IMR-90 (cell line): ENCODE measurements at regions not wholly inside any gene's neighbourhood (a gene's known extent, or its start where the extent isn't known, plus 50 kb on each side); places are given as distances from the start of the nearest gene placed in this dataset.

ENCODE experiments used
- ATAC-seq: fragments of 200-7000 bp; cut with Tn5 transposase; 2 replicates; pipeline ENCODE4 v1.9.1; 2020; ENCODE audit warnings: low read depth, mild to moderate bottlenecking, moderate library complexity
- BruUV-seq: library from RNA; stranded (reverse); fragments of 400-500 nt; replicated peaks from 2 replicates; lab custom pipeline; 2021; lab: Mats Ljungman, UMichigan
- CTCF ChIA-PET: fragments of 300-600 bp; formaldehyde crosslinking; extraction: SDS; loops from one replicate; lab custom pipeline; 2021; ENCODE audit warnings: antibody characterized with exemption; lab: Yijun Ruan, JAX
- POLR2A ChIA-PET: fragments of 300-600 bp; sonication (Branson Sonifier 250); formaldehyde crosslinking; loops from one replicate; lab custom pipeline; 2022; ENCODE audit warnings: antibody characterized with exemption; ENCODE audit not compliant: unreplicated experiment; lab: Charles Lee
- DNase-seq: peaks from one replicate; pipeline ENCODE4 v3.0.0; 2013
- H2AFZ ChIP-seq: replicated peaks from 2 replicates; pipeline ENCODE3; 2013; ENCODE audit warnings: low read length, mild to moderate bottlenecking; ENCODE audit not compliant: poor library complexity
- H2AK5ac ChIP-seq: 2 replicates; pipeline ENCODE4 v1.6.1; 2013; ENCODE audit warnings: low read depth, low read length, inconsistent platforms
- H2AK9ac ChIP-seq: replicated peaks from 2 replicates; pipeline ENCODE3; 2013; ENCODE audit warnings: mild to moderate bottlenecking, low read depth, low read length, moderate library complexity; ENCODE audit not compliant: poor library complexity
- H2BK120ac ChIP-seq: 2 replicates; pipeline ENCODE4 v1.6.1; 2013; ENCODE audit warnings: low read depth, low read length, inconsistent platforms
- H2BK15ac ChIP-seq: 3 replicates; pipeline ENCODE4 v1.6.1; 2013; ENCODE audit warnings: low read depth, low read length, inconsistent platforms
- H2BK20ac ChIP-seq: 2 replicates; pipeline ENCODE4 v1.6.1; 2013; ENCODE audit warnings: low read depth, mild to moderate bottlenecking, inconsistent platforms, low read length, moderate library complexity
- H2BK5ac ChIP-seq: 2 replicates; pipeline ENCODE4 v1.6.1; 2013; ENCODE audit warnings: mild to moderate bottlenecking, low read depth, low read length, inconsistent platforms; ENCODE audit not compliant: poor library complexity, severe bottlenecking
- H3K14ac ChIP-seq: replicated peaks from 2 replicates; pipeline ENCODE4 v1.6.1; 2013; ENCODE audit warnings: low read depth, low read length, inconsistent platforms
- H3K18ac ChIP-seq: 2 replicates; pipeline ENCODE4 v1.6.1; 2013; ENCODE audit warnings: low read depth, low read length, control low read depth
- H3K23ac ChIP-seq: 2 replicates; pipeline ENCODE4 v1.6.1; 2013; ENCODE audit warnings: low read depth, low read length, inconsistent platforms
- H3K27ac ChIP-seq: 2 replicates; pipeline ENCODE4 v1.5.1; 2013; ENCODE audit warnings: mild to moderate bottlenecking, control low read depth, low read length; ENCODE audit not compliant: insufficient read depth
- H3K27me3 ChIP-seq: 2 replicates; pipeline ENCODE4 v1.6.1; 2013; ENCODE audit warnings: low read length; ENCODE audit not compliant: control insufficient read depth, insufficient read depth
- H3K36me3 ChIP-seq: 2 replicates; pipeline ENCODE4 v1.6.1; 2013; ENCODE audit warnings: low read length, mixed read lengths; ENCODE audit not compliant: control insufficient read depth, insufficient read depth
- H3K4ac ChIP-seq: 2 replicates; pipeline ENCODE4 v1.6.1; 2013; ENCODE audit warnings: low read depth, low read length, inconsistent platforms
- H3K4me1 ChIP-seq: 2 replicates; pipeline ENCODE4 v1.6.1; 2013; ENCODE audit warnings: low read length, mixed read lengths; ENCODE audit not compliant: control insufficient read depth, insufficient read depth
- H3K4me2 ChIP-seq: 2 replicates; pipeline ENCODE4 v1.6.1; 2013; ENCODE audit warnings: low read depth, mild to moderate bottlenecking, control low read depth, low read length, moderate library complexity
- H3K4me3 ChIP-seq: 2 replicates; pipeline ENCODE4 v1.5.1; 2013; ENCODE audit warnings: low read depth, mild to moderate bottlenecking, control low read depth, low read length, moderate library complexity; ENCODE audit not compliant: insufficient read depth
- H3K56ac ChIP-seq: 2 replicates; pipeline ENCODE4 v1.6.1; 2013; ENCODE audit warnings: low read length, inconsistent platforms; ENCODE audit not compliant: insufficient read depth; ENCODE audit errors: extremely low read depth
- H3K79me1 ChIP-seq, 2 experiments: 2 replicates each; pipeline ENCODE4 v1.6.1; 2013; ENCODE audit warnings: low read length in 2 of 2, inconsistent platforms in 1 of 2, low read depth in 1 of 2
- H3K9ac ChIP-seq: 2 replicates; pipeline ENCODE4 v1.6.1; 2013; ENCODE audit warnings: low read depth, low read length, control low read depth
- H3K9me1 ChIP-seq: 2 replicates; pipeline ENCODE4 v1.6.1; 2013; ENCODE audit warnings: low read length, inconsistent platforms; ENCODE audit not compliant: insufficient read depth
- H3K9me3 ChIP-seq: 2 replicates; pipeline ENCODE4 v1.6.1; 2013; ENCODE audit warnings: low read length; ENCODE audit not compliant: control insufficient read depth, insufficient read depth
- H4K20me1 ChIP-seq: 2 replicates; pipeline ENCODE4 v1.6.1; 2013; ENCODE audit warnings: low read length, inconsistent platforms; ENCODE audit not compliant: insufficient read depth
- H4K5ac ChIP-seq: 2 replicates; pipeline ENCODE4 v1.6.1; 2013; ENCODE audit warnings: mild to moderate bottlenecking, low read depth, low read length, control low read depth
- H4K8ac ChIP-seq, 2 experiments: 2 replicates each; pipeline ENCODE4 v1.6.1; 2013; ENCODE audit warnings: low read depth in 2 of 2, low read length in 2 of 2, control low read depth in 1 of 2, inconsistent platforms in 1 of 2
- H4K91ac ChIP-seq: 2 replicates; pipeline ENCODE4 v1.6.1; 2013; ENCODE audit warnings: low read depth, low read length, inconsistent platforms; ENCODE audit not compliant: insufficient read depth
- MXI1 ChIP-seq: IDR thresholded peaks from 2 replicates; pipeline ENCODE4 v1.6.1; 2012; ENCODE audit warnings: low read depth, mild to moderate bottlenecking, low read length, moderate library complexity, borderline replicate concordance
- RAD21 ChIP-seq: IDR thresholded peaks from 2 replicates; pipeline ENCODE4 v1.6.1; 2012; ENCODE audit warnings: low read length, improper control_type of control experiment
- RCOR1 ChIP-seq: IDR thresholded peaks from 2 replicates; pipeline ENCODE4 v1.6.1; 2012; ENCODE audit warnings: mild to moderate bottlenecking, low read length, improper control_type of control experiment; ENCODE audit not compliant: insufficient replicate concordance
- RFX5 ChIP-seq: IDR thresholded peaks from 2 replicates; pipeline ENCODE4 v1.8.0; 2012; ENCODE audit warnings: low read depth, mild to moderate bottlenecking, low read length, moderate library complexity
- WGBS, 2 experiments: methylation state at CpG; one replicate each; pipeline versions ENCODE4 v1.1.5 to v1.1.7; 2013; ENCODE audit warnings: missing lambda C conversion rate in 2 of 2; ENCODE audit not compliant: insufficient read length in 1 of 2; ENCODE audit errors: extremely low coverage in 2 of 2; 5-methylcytosine and 5-hydroxymethylcytosine counted together
- dilution Hi-C: fragments of 300-500 bp; cut with HindIII; formaldehyde crosslinking; loops from one replicate; pipeline ENCODE4 v1.14.3; 2018; ENCODE audit warnings: low sequenced_read_pairs; ENCODE audit not compliant: unreplicated experiment
- in situ Hi-C: fragments of 300-500 bp; cut with MboI; formaldehyde crosslinking; loops from 3 replicates; pipeline ENCODE4 v1.14.3; 2019; ENCODE audit warnings: low sequenced_read_pairs, inconsistent platforms, mixed read lengths
- intact Hi-C: fragments of 100-400 bp; cut with micrococcal nuclease; formaldehyde crosslinking; loops from 2 replicates; pipeline ENCODE4 v1.10.0; 2022
- TF ChIP-seq, protein P1 (sequence below): fragments of 150-350 bp; IDR thresholded peaks from 2 replicates; pipeline ENCODE4 v1.6.1; 2016; ENCODE audit warnings: low read depth, mild to moderate bottlenecking, low read length, moderate library complexity, borderline replicate concordance
- TF ChIP-seq, protein P2 (sequence below): fragments of 150-350 bp; IDR thresholded peaks from 2 replicates; pipeline ENCODE4 v1.6.1; 2017; ENCODE audit warnings: mild to moderate bottlenecking, antibody characterized with exemption, low read length, low read depth
- TF ChIP-seq, protein P3 (sequence below): conservative IDR thresholded peaks from 2 replicates; pipeline ENCODE4 v1.5.1; 2012; ENCODE audit warnings: mild to moderate bottlenecking, low read depth, low read length, improper control_type of control experiment

DNA sequence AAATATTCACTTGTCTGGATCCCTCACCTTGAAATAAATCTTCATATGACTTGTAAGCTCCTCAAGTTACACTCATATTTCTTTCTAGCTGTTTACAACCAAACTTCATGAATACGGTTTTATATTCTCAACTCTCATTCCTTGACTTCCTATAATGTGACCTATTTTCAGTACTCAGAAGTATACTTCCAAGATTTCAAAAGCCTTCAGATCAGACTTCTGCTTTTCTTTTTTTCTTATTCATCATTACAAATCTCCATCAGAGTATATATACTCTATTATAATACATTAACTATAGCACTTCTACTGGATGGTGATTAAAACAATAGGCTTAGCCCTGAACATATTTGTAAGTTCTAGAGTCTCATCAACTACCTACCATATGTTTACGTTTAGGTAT, 123.6 kb upstream of the ALCAM start:
- H3K4ac ChIP-seq, result no peak overlapping the region
- H4K20me1 ChIP-seq, result no peaks in the 10 kb centered on the region
- DNase-seq (no peak), ATAC-seq (no peak)
- ChIA-PET POLR2A (no interaction called here), CTCF (interaction anchor here (1.4 kb wide), 1 partner anchor 12 kb away, joined by 4 read pairs; no protein-coding TSS in a partner anchor)
- BruUV-seq, result no TSS peak
- H3K36me3 ChIP-seq, result no peaks in the 10 kb centered on the region
- no peak overlapping the region for H2BK5ac ChIP-seq
- dilution Hi-C loops, result no loop called here
- no peak overlapping the region for H3K4me2 ChIP-seq
- no peak overlapping the region for H2BK15ac ChIP-seq
- WGBS, 2 experiments, result no CpG with 5 or more reads among the region's 2 CpGs
- no peak overlapping the region for H3K27ac ChIP-seq
- H3K9ac ChIP-seq, result no peak overlapping the region
- no peak overlapping the region for H3K56ac ChIP-seq
- no peaks in the 10 kb centered on the region for H3K4me1 ChIP-seq
- no peak overlapping the region for H3K23ac ChIP-seq
- no peak overlapping the region for H4K91ac ChIP-seq
- H3K27me3 ChIP-seq, result no peaks in the 10 kb centered on the region
- no peak overlapping the region for H4K5ac ChIP-seq
- TF ChIP-seq, protein P1, sequence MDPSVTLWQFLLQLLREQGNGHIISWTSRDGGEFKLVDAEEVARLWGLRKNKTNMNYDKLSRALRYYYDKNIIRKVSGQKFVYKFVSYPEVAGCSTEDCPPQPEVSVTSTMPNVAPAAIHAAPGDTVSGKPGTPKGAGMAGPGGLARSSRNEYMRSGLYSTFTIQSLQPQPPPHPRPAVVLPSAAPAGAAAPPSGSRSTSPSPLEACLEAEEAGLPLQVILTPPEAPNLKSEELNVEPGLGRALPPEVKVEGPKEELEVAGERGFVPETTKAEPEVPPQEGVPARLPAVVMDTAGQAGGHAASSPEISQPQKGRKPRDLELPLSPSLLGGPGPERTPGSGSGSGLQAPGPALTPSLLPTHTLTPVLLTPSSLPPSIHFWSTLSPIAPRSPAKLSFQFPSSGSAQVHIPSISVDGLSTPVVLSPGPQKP, result no peak
- TF ChIP-seq RCOR1 (no peak), RFX5 (no peak), RAD21 (no peak), MXI1 (no peak)
- TF ChIP-seq, protein P2, sequence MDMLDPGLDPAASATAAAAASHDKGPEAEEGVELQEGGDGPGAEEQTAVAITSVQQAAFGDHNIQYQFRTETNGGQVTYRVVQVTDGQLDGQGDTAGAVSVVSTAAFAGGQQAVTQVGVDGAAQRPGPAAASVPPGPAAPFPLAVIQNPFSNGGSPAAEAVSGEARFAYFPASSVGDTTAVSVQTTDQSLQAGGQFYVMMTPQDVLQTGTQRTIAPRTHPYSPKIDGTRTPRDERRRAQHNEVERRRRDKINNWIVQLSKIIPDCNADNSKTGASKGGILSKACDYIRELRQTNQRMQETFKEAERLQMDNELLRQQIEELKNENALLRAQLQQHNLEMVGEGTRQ, result no peak
- TF ChIP-seq, protein P3, sequence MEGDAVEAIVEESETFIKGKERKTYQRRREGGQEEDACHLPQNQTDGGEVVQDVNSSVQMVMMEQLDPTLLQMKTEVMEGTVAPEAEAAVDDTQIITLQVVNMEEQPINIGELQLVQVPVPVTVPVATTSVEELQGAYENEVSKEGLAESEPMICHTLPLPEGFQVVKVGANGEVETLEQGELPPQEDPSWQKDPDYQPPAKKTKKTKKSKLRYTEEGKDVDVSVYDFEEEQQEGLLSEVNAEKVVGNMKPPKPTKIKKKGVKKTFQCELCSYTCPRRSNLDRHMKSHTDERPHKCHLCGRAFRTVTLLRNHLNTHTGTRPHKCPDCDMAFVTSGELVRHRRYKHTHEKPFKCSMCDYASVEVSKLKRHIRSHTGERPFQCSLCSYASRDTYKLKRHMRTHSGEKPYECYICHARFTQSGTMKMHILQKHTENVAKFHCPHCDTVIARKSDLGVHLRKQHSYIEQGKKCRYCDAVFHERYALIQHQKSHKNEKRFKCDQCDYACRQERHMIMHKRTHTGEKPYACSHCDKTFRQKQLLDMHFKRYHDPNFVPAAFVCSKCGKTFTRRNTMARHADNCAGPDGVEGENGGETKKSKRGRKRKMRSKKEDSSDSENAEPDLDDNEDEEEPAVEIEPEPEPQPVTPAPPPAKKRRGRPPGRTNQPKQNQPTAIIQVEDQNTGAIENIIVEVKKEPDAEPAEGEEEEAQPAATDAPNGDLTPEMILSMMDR, result no peak
- intact Hi-C loops, result no loop called here
- in situ Hi-C loops, result no loop called here
- H2AFZ ChIP-seq, result no peak overlapping the region
- no peak overlapping the region for H3K4me3 ChIP-seq
- no peaks in the 10 kb centered on the region for H3K9me3 ChIP-seq
- H3K18ac ChIP-seq, result no peak overlapping the region
- no peak overlapping the region for H2BK20ac ChIP-seq
- H3K9me1 ChIP-seq, result no peaks in the 10 kb centered on the region
- no peaks in the 10 kb centered on the region for H3K79me1 ChIP-seq
- H4K8ac ChIP-seq, result no peak overlapping the region
- H3K14ac ChIP-seq, result no peak overlapping the region
- H2AK9ac ChIP-seq, result no peak overlapping the region
- no peak overlapping the region for H2AK5ac ChIP-seq
- no peak overlapping the region for H2BK120ac ChIP-seq
